AG10803 (cell line): ENCODE measurements at regions not wholly inside any gene's neighbourhood (a gene's known extent, or its start where the extent isn't known, plus 50 kb on each side); places are given as distances from the start of the nearest gene placed in this dataset.

ENCODE experiments used
- DNase-seq: peaks from one replicate; pipeline ENCODE4 v3.0.0; 2010; ENCODE audit warnings: low read depth
- H3K4me3 ChIP-seq: 2 replicates; pipeline ENCODE4 v1.5.1; 2011; ENCODE audit warnings: mild to moderate bottlenecking, low read length, control low read depth
- CTCF ChIP-seq: conservative IDR thresholded peaks from 2 replicates; pipeline ENCODE4 v1.5.1; 2011; ENCODE audit warnings: mild to moderate bottlenecking, low read length, control low read depth, inconsistent platforms

GRCh38 chr19:30090476-30090875, 148.4 kb downstream of the URI1 start:
- H3K4me3 ChIP-seq = no peak overlapping the region
- no peak for TF ChIP-seq CTCF
- no peak for DNase-seq

GRCh38 chr19:30090963-30091362, 148.9 kb downstream of the URI1 start:
- no peak for DNase-seq
- no peak for TF ChIP-seq CTCF
- H3K4me3 ChIP-seq = no peak overlapping the region

GRCh38 chr19:30091456-30091855, 149.4 kb downstream of the URI1 start:
- no peak overlapping the region for H3K4me3 ChIP-seq
- no peak for TF ChIP-seq CTCF
- DNase-seq = no peak

GRCh38 chr19:30091856-30092255, 149.8 kb downstream of the URI1 start:
- no peak for TF ChIP-seq CTCF
- DNase-seq = no peak
- H3K4me3 ChIP-seq = no peak overlapping the region

- H3K4me3 ChIP-seq = no peak overlapping the region
- no peak for DNase-seq
- no peak for TF ChIP-seq CTCF
These were observed 150.9 kb downstream of the URI1 start for GRCh38 chr19:30092721-30093569.

GRCh38 chr19:30093966-30094755, 152.1 kb downstream of the URI1 start:
- H3K4me3 ChIP-seq = no peak overlapping the region
- TF ChIP-seq CTCF = no peak

DNA sequence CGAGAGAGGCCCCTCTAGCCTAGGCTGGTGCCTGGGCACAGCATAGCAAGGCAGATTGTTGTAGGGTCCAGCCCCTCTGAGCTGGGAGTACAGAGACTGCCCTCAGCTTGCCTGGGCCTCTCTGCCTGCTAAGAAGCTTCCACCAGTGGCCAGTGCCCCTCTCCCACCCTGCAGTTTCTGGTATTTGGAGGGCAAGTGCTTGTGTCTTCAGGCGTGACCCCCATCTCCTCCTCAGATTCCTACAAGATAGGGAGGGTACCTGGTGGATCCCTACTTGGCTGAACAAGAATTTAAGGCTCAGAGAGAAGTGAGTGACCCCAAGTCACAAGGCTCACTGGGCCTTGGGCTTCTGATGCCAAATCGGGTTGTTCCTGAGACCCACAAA, 152.7 kb downstream of the URI1 start:
- no peak overlapping the region for H3K4me3 ChIP-seq
- TF ChIP-seq CTCF = no peak
- DNase-seq = no peak

More at GRCh38 chr19:30093966-30094755, 152.1 kb downstream of the URI1 start:
- DNase-seq = no peak
